ENCODE measurements at regions not wholly inside any gene's neighbourhood (a gene's known extent, or its start where the extent isn't known, plus 50 kb on each side); places are given as distances from the start of the nearest gene placed in this dataset.

- peaks cover 11% of the 10 kb centered on the region for H3K27me3 Mint-ChIP-seq (ENCODE audit: low read depth)
- CTCF ChIA-PET: no interaction called here
- no peaks in the 10 kb centered on the region for H3K4me1 Mint-ChIP-seq (ENCODE audit: low read depth)
- H3K4me3 Mint-ChIP-seq: no peak overlapping the region
- intact Hi-C loops (cut with micrococcal nuclease): no loop called here
- no peaks in the 10 kb centered on the region for H3K36me3 Mint-ChIP-seq (ENCODE audit: low read depth)
- H3K27ac Mint-ChIP-seq: no peak overlapping the region
- peaks cover 4% of the 10 kb centered on the region for H3K9me3 Mint-ChIP-seq
- DNase-seq: no peak
These were observed 126.0 kb upstream of the CAMK1G start for GRCh38 chr1:209457401-209458125.

DNA sequence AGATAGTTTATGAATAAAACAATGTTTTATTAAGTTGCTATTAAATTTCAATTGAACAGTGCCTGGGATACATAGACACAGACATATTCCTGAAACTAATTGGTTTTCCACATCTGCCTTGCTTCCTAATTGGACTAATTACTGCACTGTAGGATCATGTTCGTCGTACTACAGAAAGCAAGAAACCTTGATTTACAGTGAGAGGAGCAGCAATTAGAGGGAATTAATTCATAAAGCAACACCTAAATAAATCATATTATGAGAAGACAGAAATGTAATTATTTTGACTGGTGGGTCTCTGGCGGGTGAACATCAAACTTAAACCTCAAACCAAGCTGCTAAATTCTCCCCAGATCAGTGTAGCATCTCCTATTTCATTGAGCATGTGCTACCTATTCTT lies 124.6 kb upstream of the CAMK1G start:
- no peak overlapping the region for H3K27ac Mint-ChIP-seq
- intact Hi-C loops (cut with micrococcal nuclease): no loop called here
- H3K4me1 Mint-ChIP-seq (ENCODE audit: low read depth): no peaks in the 10 kb centered on the region
- H3K27me3 Mint-ChIP-seq (ENCODE audit: low read depth): peaks cover 11% of the 10 kb centered on the region
- H3K36me3 Mint-ChIP-seq (ENCODE audit: low read depth): no peaks in the 10 kb centered on the region
- DNase-seq: no peak
- CTCF ChIA-PET: no interaction called here
- peaks cover 4% of the 10 kb centered on the region for H3K9me3 Mint-ChIP-seq
- H3K4me3 Mint-ChIP-seq: no peak overlapping the region

- Mint-ChIP-seq H3K4me1 (ENCODE audit: low read depth) (no peaks in the 10 kb centered on the region), H3K27ac (no peak overlapping the region), H3K27me3 (ENCODE audit: low read depth) (peaks cover 11% of the 10 kb centered on the region), H3K4me3 (no peak overlapping the region), H3K9me3 (peaks cover 4% of the 10 kb centered on the region), H3K36me3 (ENCODE audit: low read depth) (no peaks in the 10 kb centered on the region)
- no peak for DNase-seq
- intact Hi-C loops (cut with micrococcal nuclease): no loop called here
- CTCF ChIA-PET: interaction anchor here (1.1 kb wide), 1 partner anchor 212 kb away, joined by 3 read pairs; no protein-coding TSS in a partner anchor
These were observed 122.3 kb upstream of the CAMK1G start for GRCh38 chr1:209461168-209461567.

GRCh38 chr1:209462433-209462832 lies 121.1 kb upstream of the CAMK1G start:
- H3K27me3 Mint-ChIP-seq (ENCODE audit: low read depth): peaks cover 8% of the 10 kb centered on the region
- no peaks in the 10 kb centered on the region for H3K36me3 Mint-ChIP-seq (ENCODE audit: low read depth)
- H3K27ac Mint-ChIP-seq: no peak overlapping the region
- H3K4me1 Mint-ChIP-seq (ENCODE audit: low read depth): no peaks in the 10 kb centered on the region
- CTCF ChIA-PET: no interaction called here
- intact Hi-C loops (cut with micrococcal nuclease): no loop called here
- H3K4me3 Mint-ChIP-seq: no peak overlapping the region
- DNase-seq: no peak
- peaks cover 4% of the 10 kb centered on the region for H3K9me3 Mint-ChIP-seq

DNA sequence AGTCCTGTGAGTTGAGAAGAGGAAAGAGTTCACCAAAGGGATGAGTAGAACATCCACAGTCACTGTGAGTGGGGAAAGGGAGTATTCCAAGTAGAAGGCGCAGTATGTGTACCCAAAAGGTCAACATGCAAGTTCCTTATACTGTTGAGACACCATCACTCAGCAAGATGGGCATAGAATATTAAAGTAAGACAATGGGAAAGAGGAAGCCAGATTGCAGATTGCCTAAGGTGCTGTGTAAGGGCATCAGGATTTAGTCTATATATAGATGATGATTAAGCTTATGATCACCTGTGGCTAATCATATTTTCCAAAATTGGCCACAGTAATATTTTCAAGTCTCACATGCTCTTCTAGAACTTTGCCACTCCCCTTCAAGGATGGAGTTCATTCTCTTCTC lies 120.1 kb upstream of the CAMK1G start:
- Mint-ChIP-seq H3K4me3 (no peak overlapping the region), H3K27me3 (ENCODE audit: low read depth) (peaks cover 5% of the 10 kb centered on the region), H3K36me3 (ENCODE audit: low read depth) (no peaks in the 10 kb centered on the region), H3K9me3 (peaks cover 4% of the 10 kb centered on the region), H3K27ac (no peak overlapping the region), H3K4me1 (ENCODE audit: low read depth) (no peaks in the 10 kb centered on the region)
- intact Hi-C loops (cut with micrococcal nuclease): no loop called here
- no peak for DNase-seq
- CTCF ChIA-PET: no interaction called here

- Mint-ChIP-seq H3K27me3 (ENCODE audit: low read depth) (no peaks in the 10 kb centered on the region), H3K9me3 (peaks cover 4% of the 10 kb centered on the region), H3K4me3 (no peak overlapping the region), H3K27ac (no peak overlapping the region), H3K36me3 (ENCODE audit: low read depth) (no peaks in the 10 kb centered on the region), H3K4me1 (ENCODE audit: low read depth) (no peaks in the 10 kb centered on the region)
- CTCF ChIA-PET: no interaction called here
- DNase-seq: no peak
- intact Hi-C loops (cut with micrococcal nuclease): no loop called here
These were observed 110.5 kb upstream of the CAMK1G start for GRCh38 chr1:209473025-209473424.

GRCh38 chr1:209480345-209480744 lies 103.2 kb upstream of the CAMK1G start:
- Mint-ChIP-seq H3K27me3 (ENCODE audit: low read depth) (no peaks in the 10 kb centered on the region), H3K4me3 (no peak overlapping the region), H3K4me1 (ENCODE audit: low read depth) (peaks cover 17% of the 10 kb centered on the region), H3K9me3 (no peaks in the 10 kb centered on the region), H3K36me3 (ENCODE audit: low read depth) (no peaks in the 10 kb centered on the region), H3K27ac (no peak overlapping the region)
- CTCF ChIA-PET: no interaction called here
- no peak for DNase-seq
- intact Hi-C loops (cut with micrococcal nuclease): no loop called here

- CTCF ChIA-PET: no interaction called here
- no peak overlapping the region for H3K27ac Mint-ChIP-seq
- H3K4me1 Mint-ChIP-seq (ENCODE audit: low read depth): peaks cover 17% of the 10 kb centered on the region
- H3K27me3 Mint-ChIP-seq (ENCODE audit: low read depth): no peaks in the 10 kb centered on the region
- no peaks in the 10 kb centered on the region for H3K36me3 Mint-ChIP-seq (ENCODE audit: low read depth)
- H3K9me3 Mint-ChIP-seq: no peaks in the 10 kb centered on the region
- intact Hi-C loops (cut with micrococcal nuclease): no loop called here
- DNase-seq: no peak
- H3K4me3 Mint-ChIP-seq: no peak overlapping the region
These were observed 99.8 kb upstream of the CAMK1G start for GRCh38 chr1:209483691-209484090.

- peaks cover 17% of the 10 kb centered on the region for H3K4me1 Mint-ChIP-seq (ENCODE audit: low read depth)
- H3K9me3 Mint-ChIP-seq: no peaks in the 10 kb centered on the region
- no peak overlapping the region for H3K27ac Mint-ChIP-seq
- CTCF ChIA-PET: no interaction called here
- no peaks in the 10 kb centered on the region for H3K36me3 Mint-ChIP-seq (ENCODE audit: low read depth)
- intact Hi-C loops (cut with micrococcal nuclease): no loop called here
- DNase-seq: no peak
- no peak overlapping the region for H3K4me3 Mint-ChIP-seq
- H3K27me3 Mint-ChIP-seq (ENCODE audit: low read depth): no peaks in the 10 kb centered on the region
These were observed 99.1 kb upstream of the CAMK1G start for GRCh38 chr1:209484429-209484828.

DNA sequence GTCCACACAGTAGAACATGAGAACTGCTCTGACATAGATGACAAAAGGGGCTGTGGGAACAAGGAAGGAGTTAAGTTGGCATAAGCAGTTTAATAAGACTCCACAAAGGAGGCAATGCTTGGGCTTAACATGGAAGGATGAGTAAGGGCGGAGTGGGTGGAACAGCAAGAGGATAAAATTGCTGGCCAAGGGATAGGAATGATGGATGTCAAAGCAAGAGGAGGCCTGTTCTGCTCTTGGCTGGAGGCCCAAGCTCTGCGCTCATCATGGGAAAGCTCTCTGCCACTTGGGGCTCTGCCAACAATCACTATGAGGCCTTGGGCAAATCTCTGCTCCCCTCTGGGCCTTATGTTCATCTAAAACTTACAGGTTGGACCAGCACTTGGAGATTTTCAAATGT lies 98.3 kb upstream of the CAMK1G start:
- CTCF ChIA-PET: no interaction called here
- Mint-ChIP-seq H3K27ac (no peak overlapping the region), H3K4me3 (no peak overlapping the region), H3K36me3 (ENCODE audit: low read depth) (no peaks in the 10 kb centered on the region), H3K4me1 (ENCODE audit: low read depth) (peaks cover 17% of the 10 kb centered on the region), H3K9me3 (no peaks in the 10 kb centered on the region), H3K27me3 (ENCODE audit: low read depth) (no peaks in the 10 kb centered on the region)
- intact Hi-C loops (cut with micrococcal nuclease): no loop called here
- DNase-seq: no peak

DNA sequence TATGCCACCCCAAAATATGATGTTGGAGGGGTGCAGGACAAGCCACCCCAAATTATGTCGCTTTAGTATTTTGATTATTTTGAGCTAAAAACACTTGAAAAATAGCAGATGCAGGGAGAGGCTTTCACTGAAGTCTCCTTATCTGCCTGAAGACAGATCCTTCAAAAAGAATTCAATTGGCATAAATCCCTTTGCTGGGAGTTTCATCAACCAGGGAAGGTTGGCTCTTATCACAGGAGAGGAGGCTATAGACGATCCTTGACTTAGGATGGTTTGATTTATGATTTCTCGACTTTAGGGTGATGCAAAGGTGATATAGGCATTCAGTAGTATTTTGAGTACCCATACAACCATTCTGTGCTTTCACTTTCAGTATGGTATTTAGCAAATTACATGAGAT lies 97.8 kb upstream of the CAMK1G start:
- Mint-ChIP-seq H3K4me1 (ENCODE audit: low read depth) (peaks cover 17% of the 10 kb centered on the region), H3K27ac (no peak overlapping the region), H3K4me3 (no peak overlapping the region), H3K9me3 (no peaks in the 10 kb centered on the region), H3K27me3 (ENCODE audit: low read depth) (no peaks in the 10 kb centered on the region), H3K36me3 (ENCODE audit: low read depth) (no peaks in the 10 kb centered on the region)
- no peak for DNase-seq
- intact Hi-C loops (cut with micrococcal nuclease): no loop called here
- CTCF ChIA-PET: no interaction called here

- Mint-ChIP-seq H3K27me3 (ENCODE audit: low read depth) (no peaks in the 10 kb centered on the region), H3K4me3 (no peak overlapping the region), H3K27ac (no peak overlapping the region), H3K36me3 (ENCODE audit: low read depth) (no peaks in the 10 kb centered on the region), H3K4me1 (ENCODE audit: low read depth) (peaks cover 17% of the 10 kb centered on the region), H3K9me3 (no peaks in the 10 kb centered on the region)
- CTCF ChIA-PET: no interaction called here
- DNase-seq: no peak
- intact Hi-C loops (cut with micrococcal nuclease): no loop called here
These were observed 96.5 kb upstream of the CAMK1G start for GRCh38 chr1:209486861-209487593.

DNA sequence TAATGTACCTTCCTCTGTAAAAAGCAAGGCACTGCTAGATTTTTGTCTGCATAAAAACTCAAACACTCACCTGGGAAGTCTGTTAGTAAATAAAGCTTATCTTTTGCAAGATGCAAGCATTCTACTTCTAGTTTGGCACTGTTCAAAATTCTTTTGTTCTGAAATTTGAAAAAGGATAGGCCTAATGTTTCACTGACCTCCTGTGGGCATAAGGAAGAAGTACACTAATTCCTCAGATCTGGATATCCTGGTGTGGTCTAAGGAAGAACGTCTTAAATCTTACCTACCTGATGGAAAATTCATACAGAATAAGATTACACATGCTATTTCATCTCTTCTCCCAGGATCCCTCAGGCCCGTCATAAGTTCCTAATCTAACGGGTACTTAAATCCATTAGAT lies 93.5 kb upstream of the CAMK1G start:
- no peak overlapping the region for H3K4me3 Mint-ChIP-seq
- H3K27ac Mint-ChIP-seq: no peak overlapping the region
- intact Hi-C loops (cut with micrococcal nuclease): no loop called here
- CTCF ChIA-PET: interaction anchor here (0.6 kb wide), 1 partner anchor 91 kb away, joined by 3 read pairs; no protein-coding TSS in a partner anchor
- no peaks in the 10 kb centered on the region for H3K4me1 Mint-ChIP-seq (ENCODE audit: low read depth)
- peaks cover 2% of the 10 kb centered on the region for H3K9me3 Mint-ChIP-seq
- no peaks in the 10 kb centered on the region for H3K27me3 Mint-ChIP-seq (ENCODE audit: low read depth)
- no peaks in the 10 kb centered on the region for H3K36me3 Mint-ChIP-seq (ENCODE audit: low read depth)
- DNase-seq: no peak

All from activated naive CD4-positive, alpha-beta T cell treated with anti-CD3 and anti-CD28 coated beads for 36 hours (primary cell).